ENCODE measurements at regions not wholly inside any gene's neighbourhood (a gene's known extent, or its start where the extent isn't known, plus 50 kb on each side); places are given as distances from the start of the nearest gene placed in this dataset.
"Not testable (repeated sequence)": the region's sequence is repeated elsewhere in the genome, so short reads cannot be mapped to it uniquely, and the experiment has no call there.

DNA sequence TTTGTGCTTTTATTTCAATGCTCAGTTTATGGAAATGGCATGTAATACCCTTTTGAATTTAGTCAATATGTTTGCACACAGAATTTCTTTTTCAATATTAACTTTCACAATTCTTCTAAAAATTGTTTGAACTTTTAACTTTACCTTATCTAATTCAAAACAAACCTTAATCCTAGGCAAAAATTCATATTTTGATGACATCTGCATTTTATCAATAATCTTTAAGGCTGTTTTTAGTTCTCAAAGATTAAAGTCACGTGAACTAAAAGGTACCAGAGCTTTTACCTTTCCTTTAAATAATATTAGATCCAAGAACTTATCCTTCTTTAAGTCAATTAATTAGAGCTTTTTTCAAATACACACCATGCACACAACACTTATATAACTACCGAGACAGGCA lies 218.9 kb upstream of the NCAM2 start:
- DNase-seq (ENCODE audit: low read depth): no peak

DNA sequence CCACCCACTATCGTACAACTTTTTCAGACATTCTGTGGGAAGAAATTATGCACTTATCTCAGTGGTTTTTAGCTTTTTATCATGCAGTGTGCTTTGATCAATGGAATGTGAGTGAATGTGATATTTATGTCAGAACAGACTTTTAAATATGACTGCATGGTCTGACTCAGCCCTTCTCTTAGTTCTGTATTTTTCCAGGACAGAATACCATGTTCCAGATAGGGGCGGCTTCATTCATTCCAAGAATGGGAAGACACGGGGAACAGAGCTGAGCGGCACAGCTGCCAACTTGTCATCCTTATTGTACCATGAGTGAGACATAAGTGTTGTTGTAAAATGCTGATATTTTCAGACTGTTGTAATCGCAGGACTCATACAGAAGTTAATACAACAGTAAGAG lies 214.6 kb upstream of the NCAM2 start:
- no peak for DNase-seq (ENCODE audit: low read depth)

DNA sequence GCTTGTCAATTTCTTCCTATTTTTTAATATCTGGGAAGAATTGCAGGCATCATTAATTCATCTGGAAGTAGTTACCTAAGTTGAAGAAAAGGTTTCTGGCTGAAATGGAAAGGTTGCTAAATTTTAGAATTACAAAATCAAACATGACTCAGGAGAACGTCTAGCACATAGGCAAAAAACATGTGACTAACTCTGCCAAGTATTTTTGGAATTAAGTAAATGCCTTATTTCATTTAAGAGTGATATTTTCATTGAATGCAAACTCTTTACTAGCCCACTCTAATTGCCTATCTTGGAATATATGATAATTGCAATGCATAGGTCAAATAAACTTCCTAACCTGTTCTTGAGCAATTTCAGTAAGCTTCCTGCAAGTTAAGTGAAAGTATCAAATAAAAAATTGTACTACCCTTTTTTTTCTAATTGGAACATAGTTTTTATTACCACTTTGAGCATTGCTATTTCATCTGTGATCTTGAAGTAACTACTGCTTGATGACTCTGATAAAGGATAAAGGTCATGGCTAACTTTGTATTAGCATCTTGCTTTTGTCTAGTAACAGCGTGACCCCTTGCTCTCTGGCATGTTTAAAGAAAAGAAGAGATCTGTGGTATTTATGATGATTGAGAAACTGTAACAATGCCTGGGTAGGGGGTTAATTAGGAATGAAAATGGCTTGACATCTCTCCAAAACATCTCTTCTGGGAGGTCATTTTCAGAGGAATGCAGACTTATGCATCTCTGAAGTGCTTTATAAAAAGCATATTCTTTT lies 208.3 kb upstream of the NCAM2 start:
- DNase-seq (ENCODE audit: low read depth): no peak

DNA sequence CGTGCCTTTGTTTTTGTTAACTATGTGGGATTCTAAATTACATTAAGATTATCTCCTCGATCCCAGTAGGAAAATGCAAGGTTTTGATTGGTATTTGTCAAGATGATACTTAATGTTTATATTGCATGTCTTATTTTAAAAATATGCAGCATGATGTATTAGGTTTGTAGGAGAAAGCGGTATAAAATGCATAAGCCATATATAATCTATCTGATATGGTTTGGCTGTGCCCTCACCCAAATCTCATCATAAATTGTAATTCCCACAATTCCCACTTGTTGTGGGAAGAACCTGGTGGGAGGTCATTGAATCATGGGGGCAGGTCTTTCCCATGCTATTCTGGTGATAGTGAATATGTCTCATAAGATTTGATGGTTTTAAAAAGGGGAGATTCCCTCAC lies 198.1 kb upstream of the NCAM2 start:
- DNase-seq (ENCODE audit: low read depth): no peak

DNA sequence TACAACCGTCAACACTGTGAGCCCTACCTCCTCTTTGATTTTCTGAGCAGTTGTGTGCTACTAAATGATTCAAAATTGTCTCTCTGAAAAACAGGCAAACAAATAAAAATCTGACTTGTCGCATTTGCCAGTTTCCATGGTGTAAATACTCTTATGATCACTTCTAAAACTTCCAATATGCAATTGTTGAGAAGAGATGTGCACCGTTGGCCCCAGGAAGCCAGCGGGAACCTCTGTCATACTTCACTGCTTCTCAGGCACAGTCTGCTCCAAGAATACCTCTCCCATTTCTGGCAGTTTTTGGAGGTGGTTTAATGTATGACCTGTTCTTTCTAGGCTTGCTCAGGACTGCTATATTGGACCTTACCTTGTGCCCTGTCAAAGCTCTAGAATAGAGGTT lies 196.0 kb upstream of the NCAM2 start:
- no peak for DNase-seq (ENCODE audit: low read depth)

DNA sequence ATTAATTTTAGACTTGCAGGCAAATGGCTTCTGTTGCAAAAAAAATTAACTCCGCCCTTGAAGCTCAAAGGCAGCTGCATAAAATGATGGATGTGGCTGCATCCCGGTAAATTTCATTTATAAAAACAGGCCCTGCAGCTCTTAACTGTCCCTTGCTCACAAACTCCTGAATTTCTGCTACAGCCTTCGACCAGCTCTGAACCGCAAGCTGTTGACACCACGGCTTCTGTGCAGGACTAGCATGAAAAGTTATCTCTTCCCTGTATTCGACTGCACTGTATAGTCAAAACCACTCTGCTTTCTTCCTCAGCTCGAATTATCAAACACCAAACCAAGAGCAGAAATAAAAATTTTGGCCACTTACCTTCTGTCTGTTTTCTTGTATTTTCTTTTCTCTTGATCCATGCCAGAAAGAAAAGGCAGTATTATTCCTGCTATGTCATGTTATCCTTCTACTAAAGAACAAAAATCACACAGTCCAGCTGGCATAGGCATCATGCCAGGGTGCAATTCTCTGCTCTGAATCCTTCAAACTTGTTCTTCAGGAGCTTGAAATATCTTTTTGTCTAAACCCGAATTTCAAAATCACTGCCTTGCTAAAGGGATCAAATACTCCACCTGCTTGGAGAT lies 195.5 kb upstream of the NCAM2 start:
- DNase-seq (ENCODE audit: low read depth): no peak

DNA sequence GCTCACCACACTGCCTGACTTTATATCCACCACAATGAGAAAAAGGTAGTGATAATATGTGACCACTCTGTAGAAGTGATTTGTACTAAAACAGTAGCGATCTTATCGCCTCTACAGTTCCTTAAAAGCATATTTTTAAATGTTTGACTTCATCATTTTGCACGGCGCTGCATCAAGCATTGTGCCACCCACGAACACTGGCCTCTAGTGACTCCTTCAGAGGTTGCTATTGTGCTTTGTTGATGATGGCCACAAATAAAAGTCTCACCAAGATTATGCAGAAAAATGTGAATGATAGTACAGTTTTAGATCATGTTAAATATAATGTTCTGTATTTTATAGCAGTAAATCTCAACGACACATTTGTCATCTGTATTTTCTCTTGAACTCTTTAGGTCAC lies 186.5 kb upstream of the NCAM2 start:
- no peak for DNase-seq (ENCODE audit: low read depth)

DNA sequence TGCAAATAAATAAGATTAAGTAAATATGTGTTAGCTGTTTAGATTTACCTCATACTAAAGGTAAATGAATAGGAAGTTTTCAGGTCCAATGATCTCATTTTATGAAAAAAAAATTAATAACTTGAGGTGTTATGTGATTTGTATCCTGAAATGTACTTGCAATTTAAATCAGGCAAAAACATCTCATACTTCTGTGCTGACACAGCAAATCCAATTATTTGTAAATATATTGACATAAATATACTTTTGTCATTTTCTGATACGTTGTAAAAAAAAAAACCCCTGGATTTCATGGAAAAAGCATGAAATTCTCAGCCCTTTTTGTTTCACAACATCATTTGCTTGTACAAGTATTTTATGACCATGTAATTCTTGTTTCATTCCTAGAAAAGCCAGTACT lies 184.1 kb upstream of the NCAM2 start:
- DNase-seq (ENCODE audit: low read depth): no peak

DNA sequence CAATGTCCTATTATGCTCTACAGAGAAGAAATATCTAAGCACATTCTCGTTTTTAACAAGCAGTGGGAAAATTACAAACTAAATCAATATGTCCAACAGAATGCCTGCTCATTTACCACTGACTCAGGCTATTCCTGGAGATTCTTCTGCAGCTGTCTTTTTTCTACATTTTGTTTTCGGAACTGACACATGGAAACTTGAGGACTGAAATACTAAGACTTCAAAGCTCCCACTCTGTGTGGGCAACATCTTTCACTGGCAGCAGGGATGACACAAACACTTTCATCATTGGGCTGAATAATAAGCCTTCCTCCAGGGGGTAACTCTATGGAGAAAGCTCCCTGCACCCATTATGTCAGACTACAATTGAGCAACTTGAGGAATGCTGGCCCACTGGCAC lies 175.5 kb upstream of the NCAM2 start:
- no peak for DNase-seq (ENCODE audit: low read depth)

DNA sequence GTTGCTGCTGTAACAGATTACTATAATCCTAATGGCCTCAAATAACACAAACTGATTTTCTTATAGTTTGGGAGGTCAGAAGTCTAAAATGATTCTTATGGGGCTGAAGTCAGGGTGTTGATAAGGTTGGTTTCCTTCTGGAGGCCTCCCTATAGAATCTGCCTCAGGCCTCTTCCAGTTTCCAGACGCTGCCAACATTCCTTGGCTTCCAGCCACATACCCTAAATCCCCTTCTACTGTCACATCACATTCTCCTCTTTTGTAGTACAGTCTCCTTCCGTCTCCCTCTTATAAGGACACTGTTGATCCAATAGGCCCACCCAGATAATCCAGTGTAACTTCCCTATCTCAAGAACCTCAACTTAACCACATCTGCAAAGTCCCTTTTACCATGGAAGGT lies 145.3 kb upstream of the NCAM2 start:
- no peak for DNase-seq (ENCODE audit: low read depth)

DNA sequence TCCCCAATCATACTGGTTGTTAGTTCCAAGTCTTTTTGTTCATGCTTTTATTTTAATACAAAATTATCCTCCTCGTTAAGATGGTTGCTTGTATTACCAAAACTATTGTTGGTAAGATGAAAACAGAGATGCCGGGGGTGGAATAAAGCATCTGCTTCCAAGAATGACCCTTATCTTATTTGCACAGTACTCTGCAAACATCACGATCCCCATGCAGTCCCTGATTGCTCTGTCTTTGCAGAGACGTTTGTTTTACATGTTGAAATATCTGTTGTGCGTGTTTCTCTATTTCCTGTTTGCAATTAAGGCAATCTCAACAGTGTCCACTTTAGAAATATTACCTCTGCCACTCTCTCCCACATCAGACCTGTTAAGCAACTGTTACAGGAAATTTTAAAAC lies 141.3 kb upstream of the NCAM2 start:
- no peak for DNase-seq (ENCODE audit: low read depth)

DNA sequence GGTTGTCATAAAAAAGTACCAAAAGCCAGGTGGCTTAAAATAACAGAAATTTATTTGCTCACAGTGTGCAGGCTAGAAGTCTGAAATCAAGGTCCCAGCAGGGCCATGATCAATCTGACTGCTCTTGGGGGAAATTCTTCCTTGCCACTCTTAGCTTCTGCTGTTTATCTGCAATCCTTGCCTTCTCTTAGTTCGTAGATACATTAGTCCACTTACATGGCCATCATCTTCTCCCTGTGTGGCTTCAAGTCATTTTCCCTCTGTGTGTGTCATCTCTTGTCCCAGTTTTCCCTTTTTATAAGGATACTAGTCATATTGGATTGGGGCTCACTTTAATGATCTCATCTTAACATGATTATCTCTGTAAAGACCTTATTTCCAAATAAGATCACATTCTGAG lies 124.0 kb upstream of the NCAM2 start:
- no peak for DNase-seq (ENCODE audit: low read depth)

DNA sequence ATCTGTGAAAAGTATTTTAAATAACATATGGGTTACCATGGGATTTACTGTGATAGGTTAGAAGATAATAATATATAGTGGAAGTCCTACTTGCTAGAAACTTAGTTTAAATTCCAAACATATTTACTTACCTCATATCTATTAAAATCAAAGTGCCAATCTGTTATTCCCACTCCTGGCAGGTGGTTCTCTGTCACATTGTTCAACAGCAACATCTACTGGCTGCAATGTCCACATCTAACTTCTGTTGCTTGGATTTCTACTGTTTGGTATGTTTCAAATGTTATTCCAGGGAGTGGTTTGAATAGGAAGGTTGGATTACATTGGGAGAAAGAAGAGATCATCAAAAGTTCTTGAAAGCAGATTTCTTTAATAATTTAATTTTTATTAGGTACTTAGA lies 122.5 kb upstream of the NCAM2 start:
- no peak for DNase-seq (ENCODE audit: low read depth)

DNA sequence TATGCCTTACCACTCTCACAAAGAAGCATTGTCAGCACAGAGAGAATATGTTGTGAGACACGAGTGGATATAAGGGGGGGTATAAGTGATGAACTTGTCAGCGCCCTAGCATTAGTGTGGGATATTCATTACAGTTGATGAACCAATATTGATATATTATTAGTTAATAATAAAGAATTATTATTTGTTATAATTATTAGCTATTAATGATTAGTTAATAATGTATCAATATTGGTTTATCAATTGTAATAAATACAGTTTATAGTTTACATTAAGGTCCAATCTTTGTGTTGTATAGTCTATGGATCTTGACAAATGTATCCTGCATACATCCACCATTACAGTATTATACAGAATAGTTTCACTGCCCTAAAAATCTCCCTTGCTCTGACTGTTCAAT lies 120.2 kb upstream of the NCAM2 start:
- no peak for DNase-seq (ENCODE audit: low read depth)

DNA sequence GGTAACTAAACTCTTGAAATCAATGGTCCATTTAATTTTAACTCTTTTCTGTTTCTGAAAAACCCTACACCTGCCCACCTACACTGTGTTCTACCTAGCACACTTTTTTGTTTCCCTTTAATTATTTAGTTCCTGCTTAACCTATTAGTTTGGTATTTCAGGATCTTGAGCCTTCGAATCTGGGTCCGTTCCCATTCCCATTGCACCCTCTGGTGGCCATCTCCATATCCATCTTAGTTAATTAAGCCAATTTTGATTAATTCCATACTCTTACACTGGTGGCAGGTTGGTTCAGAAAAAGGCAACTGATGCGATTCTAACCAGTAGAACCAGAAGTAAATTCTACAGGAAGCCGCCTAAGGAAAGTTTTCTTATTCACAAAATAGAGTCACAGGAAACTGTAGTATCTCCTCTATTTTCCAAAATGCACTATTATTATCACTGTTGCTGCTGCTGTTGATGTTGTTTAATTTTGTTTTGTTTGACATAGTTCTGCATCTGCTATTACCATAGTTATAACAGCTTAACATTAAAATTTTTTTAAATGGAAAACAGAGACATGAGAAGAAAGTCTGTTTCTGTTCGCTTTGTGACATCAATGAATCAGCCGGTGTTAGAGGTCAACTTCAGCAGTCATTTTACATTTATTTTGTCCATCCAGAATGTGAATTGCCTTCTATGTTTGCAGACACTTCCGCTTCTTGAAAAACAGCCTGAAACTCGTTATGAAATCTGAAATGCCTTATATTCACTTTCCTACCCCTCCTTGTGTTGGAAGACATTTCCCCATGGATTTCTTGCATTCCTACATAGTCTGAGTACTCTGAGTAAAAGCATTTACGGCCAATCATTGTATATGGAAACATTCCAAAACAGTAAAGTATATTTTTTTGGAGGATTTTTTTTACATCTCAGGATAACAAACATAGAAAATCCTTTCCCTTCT lies 115.5 kb upstream of the NCAM2 start:
- no peak for DNase-seq (ENCODE audit: low read depth)

DNA sequence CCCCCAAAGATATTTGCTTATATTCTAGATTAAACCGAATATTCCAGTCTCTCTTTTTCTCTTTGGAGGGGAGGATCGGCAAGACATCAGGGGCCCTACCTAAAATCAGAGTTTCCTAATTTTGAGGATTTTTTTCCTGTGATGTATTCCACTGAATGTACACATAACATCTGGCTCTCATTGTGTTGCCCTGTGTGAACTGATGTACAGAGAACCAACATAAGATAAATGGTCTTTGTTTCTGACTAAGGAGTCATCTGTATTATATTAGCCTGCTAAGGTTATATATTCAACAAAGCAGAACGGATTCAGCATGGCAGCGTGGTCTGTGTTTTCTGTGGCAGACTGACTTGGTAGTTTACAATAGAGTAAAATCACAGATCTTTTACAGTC lies 114.8 kb upstream of the NCAM2 start:
- DNase-seq (ENCODE audit: low read depth): no peak

DNA sequence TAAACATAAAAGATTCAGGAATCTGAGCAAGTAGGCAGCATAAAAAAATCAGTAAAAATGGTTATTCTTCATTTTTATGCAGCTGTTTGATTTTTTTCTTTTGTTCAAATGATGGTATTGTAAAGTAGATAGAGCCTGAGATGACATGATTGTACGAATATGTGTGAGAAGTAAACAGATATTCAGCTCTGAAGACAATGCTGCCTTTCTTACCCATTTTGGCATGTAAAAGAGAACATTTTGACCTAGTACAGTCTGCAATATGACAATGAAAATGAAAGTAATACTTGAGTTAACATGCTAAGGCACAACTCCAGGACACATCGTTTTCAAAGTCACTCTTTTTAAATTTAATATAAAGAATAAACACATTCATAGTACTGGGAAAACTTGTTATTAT lies 95.7 kb upstream of the NCAM2 start:
- no peak for DNase-seq (ENCODE audit: low read depth)

DNA sequence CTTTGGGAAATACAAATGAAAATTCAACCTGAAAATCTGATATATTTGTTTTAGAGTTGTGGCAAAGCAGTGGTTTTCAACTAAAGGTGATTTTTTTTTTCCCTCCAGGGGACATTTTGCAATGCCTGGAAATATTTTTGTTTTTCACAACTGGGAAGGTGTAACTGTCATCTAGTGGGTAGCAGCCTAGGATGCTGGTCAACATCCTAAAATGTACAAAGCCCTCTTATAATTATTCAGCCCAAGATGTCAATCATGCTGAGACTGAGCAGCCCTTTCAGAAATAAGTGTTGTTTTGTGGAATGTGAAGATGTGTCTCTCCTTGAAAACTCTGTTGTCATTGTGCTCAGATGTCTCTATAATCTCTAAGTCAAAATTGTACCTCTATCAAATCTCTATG lies 95.2 kb upstream of the NCAM2 start:
- no peak for DNase-seq (ENCODE audit: low read depth)

DNA sequence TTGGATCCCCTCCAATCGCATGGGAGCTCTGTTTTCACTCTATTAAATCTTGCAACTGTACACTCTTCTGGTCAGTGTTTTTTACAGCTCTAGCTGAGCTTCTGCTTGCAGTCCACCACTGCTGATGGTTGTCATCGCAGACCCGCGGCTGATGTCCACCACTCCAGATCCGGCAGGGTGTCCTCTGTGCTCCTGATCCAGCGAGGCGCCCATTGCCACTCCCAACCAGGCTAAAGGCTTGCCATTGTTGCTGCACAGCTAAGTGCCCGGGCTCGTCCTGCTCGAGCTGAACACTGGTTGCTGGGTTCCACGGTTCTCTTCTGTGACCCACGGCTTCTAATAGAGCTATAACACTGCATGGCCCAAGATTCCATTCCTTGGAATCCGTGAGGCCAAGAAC lies 70.7 kb upstream of the NCAM2 start:
- not testable (repeated sequence) for DNase-seq (ENCODE audit: low read depth)

DNA sequence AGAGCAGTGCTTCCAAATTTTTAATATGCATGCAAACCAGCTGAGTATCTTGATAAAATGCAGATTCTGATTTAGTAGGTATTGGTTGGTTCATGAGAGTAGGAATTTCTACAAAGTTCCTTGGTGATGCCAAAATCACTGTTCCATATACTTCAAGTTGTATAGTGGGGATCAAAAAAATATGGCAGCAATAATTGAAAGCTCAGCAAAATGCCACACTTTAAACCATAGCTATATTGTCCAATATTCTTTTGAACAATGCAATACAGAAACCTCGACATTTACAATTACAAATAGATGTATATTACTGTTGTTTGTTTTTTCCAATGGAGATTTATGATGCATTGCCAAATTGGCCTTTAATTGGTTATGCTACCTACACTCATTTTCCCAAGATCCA lies 55.7 kb upstream of the NCAM2 start:
- DNase-seq (ENCODE audit: low read depth): no peak

DNA sequence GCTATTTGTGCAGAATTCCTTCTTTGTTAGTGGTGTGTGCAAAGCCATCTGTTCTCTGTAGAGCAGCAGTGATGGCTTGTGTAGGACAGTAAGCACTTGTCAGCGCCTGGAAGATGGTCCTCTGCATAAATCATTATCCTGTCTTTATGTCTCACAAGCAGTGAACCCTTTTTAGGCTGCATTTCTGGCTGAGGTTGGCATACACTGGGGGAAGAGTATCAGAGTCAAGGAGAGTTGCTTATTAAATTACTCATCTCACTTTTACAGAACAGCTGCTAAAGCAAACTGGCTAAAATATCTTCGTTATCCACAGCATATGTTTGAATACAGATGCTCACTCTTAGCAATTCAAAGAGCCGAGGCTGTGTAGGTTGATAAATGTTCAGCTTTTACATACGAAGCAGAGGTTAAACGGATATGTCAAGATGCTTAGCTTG lies 54.6 kb upstream of the NCAM2 start:
- no peak for DNase-seq (ENCODE audit: low read depth)

DNA sequence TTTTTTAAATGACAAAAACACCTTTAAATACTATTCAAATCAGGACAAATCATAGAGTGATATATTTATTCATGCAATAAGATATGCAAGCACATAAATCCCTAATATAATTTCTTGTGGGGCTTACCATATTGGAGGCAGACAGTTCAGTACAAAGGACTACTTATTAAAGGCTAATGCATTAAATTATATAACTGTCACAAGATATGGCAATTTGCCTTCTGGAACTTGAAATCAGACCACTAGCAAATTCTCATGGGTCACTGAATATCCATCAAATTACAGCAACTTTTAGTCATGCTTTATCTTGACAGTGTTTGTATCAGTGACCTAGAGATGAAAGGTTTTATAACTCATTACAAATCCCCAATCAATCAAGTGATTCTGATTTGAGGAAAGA lies 54.1 kb upstream of the NCAM2 start:
- no peak for DNase-seq (ENCODE audit: low read depth)

DNA sequence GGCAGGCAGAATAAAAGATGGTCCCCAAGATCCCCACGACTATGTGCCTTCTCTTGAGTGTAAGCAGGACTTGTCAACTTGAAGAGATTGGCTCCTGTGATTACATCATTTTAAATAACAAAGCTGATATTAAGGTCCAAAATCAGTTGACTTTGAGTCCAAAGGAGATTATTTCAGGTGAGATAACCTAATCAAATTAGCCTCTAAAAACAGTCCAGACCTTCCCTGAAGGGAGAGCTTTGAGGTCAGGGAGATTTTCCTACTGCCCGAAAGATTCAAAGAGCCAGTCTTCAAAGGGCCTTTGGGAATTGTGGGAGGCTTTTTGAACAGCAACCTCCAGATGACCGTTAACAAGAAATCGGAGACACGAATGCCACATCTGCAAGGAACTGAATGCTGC lies 51.5 kb upstream of the NCAM2 start:
- no peak for DNase-seq (ENCODE audit: low read depth)
